GM11168 (cell line): ENCODE measurements at regions not wholly inside any gene's neighbourhood (a gene's known extent, or its start where the extent isn't known, plus 50 kb on each side); places are given as distances from the start of the nearest gene placed in this dataset.
"Not testable (repeated sequence)": the region's sequence is repeated elsewhere in the genome, so short reads cannot be mapped to it uniquely, and the experiment has no call there.

Experiments
- in situ Hi-C: fragments of 300-500 bp; cut with MboI; formaldehyde crosslinking; loops from one replicate; pipeline ENCODE4 v1.12.0; 2022; ENCODE audit warnings: low sequenced_read_pairs; ENCODE audit not compliant: unreplicated experiment

GRCh38 chr15:96462768-96463750, 132.6 kb downstream of the NR2F2 start:
- in situ Hi-C loops, result no loop called here

GRCh38 chr15:96466389-96466947, 136.0 kb downstream of the NR2F2 start:
- in situ Hi-C loops, result no loop called here

GRCh38 chr15:96468036-96468435, 137.5 kb downstream of the NR2F2 start:
- in situ Hi-C loops, result no loop called here

GRCh38 chr15:96470681-96471310, 140.3 kb downstream of the NR2F2 start:
- in situ Hi-C loops, result no loop called here

GRCh38 chr15:96472681-96473080, 142.2 kb downstream of the NR2F2 start:
- in situ Hi-C loops, result no loop called here

- in situ Hi-C loops, result no loop called here
Observed at GRCh38 chr15:96473556-96473955, 143.1 kb downstream of the NR2F2 start.

DNA sequence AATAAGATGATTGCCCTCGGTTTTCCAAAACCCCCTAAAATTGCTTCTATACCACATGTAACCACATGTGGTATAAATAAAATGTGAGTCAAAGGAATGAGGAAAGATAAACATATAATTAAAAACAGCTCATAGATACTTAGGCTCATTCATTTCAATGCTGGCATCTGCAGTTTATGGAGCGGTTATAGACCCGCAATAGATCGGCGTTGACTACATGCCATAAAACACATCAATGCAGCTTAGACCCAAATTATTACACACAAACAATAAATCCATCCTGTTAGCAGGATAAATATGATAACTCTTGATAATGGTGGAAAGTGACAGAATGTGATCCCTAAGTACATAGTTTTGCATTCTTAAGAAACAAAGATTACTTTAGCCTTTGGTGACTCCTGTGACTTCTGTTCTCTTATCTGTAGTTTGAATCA, 143.7 kb downstream of the NR2F2 start:
- in situ Hi-C loops, result no loop called here

- in situ Hi-C loops, result no loop called here
Observed at GRCh38 chr15:96477227-96477626, 146.7 kb downstream of the NR2F2 start.

GRCh38 chr15:96484412-96484811, 153.9 kb downstream of the NR2F2 start:
- in situ Hi-C loops, result not testable (repeated sequence)

GRCh38 chr15:96484830-96485229, 154.3 kb downstream of the NR2F2 start:
- in situ Hi-C loops, result no loop called here

- in situ Hi-C loops, result no loop called here
Observed at GRCh38 chr15:96487245-96487644, 156.7 kb downstream of the NR2F2 start.

DNA sequence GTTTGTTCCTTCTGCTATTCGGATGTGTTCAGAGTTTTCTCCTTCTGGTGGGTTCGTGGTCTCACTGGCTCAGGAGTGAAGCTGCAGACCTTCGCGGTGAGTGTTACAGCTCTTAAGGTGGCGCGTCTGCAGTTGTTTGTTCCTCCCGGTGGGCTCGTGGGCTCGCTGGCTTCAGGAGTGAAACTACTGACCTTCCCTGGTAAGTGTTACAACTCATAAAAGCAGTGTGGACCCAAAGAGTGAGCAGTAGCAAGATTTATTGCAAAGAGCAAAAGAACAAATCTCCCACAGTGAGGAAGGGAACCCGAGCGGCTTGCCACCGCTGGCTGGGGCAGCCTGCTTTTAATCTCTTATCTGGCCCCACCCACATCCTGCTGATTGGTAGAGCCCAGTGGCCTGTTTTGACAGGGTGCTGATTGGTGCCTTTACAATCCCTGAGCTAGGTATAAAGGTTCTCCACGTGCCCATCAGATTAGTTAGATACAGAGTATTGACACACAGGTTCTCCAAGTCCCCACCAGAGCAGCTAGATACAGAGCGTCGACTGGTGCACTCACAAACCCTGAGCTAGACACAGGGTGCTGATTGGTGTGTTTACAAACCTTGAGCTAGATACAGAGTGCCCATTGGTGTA, 160.7 kb downstream of the NR2F2 start:
- in situ Hi-C loops, result loop anchor here (10.0 kb wide), 1 partner anchor 46 kb away; no protein-coding TSS in a partner anchor

GRCh38 chr15:96491700-96492644, 161.5 kb downstream of the NR2F2 start:
- in situ Hi-C loops, result loop anchor here (10.0 kb wide), 1 partner anchor 47 kb away; no protein-coding TSS in a partner anchor

GRCh38 chr15:96494505-96494904, 164.0 kb downstream of the NR2F2 start:
- in situ Hi-C loops, result loop anchor here (10.0 kb wide), 1 partner anchor 50 kb away; no protein-coding TSS in a partner anchor

DNA sequence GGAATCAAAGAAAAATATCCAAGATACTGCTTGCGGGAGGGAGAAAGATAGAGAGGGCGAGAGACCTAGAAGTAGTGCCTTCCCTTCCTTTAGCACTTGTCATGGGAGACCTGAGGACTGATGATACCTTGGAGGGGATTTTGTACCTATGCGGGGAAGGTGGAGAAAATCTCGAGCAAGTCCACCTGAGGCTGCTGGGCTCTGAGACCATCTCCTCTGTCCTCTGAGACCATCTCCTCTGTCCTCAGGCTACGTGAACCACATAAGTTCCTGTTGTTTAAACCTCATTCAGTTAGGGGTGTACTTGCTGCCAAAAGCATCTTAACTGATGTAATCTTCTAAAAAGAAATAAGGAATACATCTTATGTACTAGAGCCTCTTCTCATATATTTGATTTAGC, 164.9 kb downstream of the NR2F2 start:
- in situ Hi-C loops, result loop anchor here (10.0 kb wide), 1 partner anchor 51 kb away; no protein-coding TSS in a partner anchor

- in situ Hi-C loops, result loop anchor here (10.0 kb wide), 1 partner anchor 53 kb away; no protein-coding TSS in a partner anchor
Observed at GRCh38 chr15:96497951-96498350, 167.5 kb downstream of the NR2F2 start.

DNA sequence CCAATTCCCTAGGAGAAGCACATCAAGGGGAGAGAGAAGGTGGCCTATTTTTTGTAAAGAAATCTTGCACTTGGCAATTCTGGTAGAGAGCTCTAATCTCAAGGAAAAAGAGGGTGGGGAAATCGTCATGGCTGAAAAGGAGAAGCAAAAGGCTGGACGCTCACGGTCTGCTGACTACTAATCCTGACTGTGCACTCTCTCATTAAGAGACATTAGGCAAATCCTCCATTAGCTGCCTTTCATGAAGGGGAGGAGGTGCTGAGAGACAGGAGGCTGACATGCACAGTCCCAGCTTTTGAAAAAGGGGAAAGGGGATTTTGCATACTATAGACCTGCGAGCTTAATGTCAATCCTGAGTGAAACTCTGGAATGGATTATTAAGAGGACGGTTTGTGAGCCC, 170.0 kb downstream of the NR2F2 start:
- in situ Hi-C loops, result no loop called here

- in situ Hi-C loops, result no loop called here
Observed at GRCh38 chr15:96501362-96501761, 170.9 kb downstream of the NR2F2 start.

GRCh38 chr15:96502196-96502595, 171.7 kb downstream of the NR2F2 start:
- in situ Hi-C loops, result no loop called here
